IMR-90 (cell line): ENCODE measurements at regions not wholly inside any gene's neighbourhood (a gene's known extent, or its start where the extent isn't known, plus 50 kb on each side); places are given as distances from the start of the nearest gene placed in this dataset.

Experiments
- CTCF ChIP-seq: conservative IDR thresholded peaks from 2 replicates; pipeline ENCODE4 v1.5.1; 2012; ENCODE audit warnings: mild to moderate bottlenecking, low read depth, low read length, improper control_type of control experiment
- RAD21 ChIP-seq: IDR thresholded peaks from 2 replicates; pipeline ENCODE4 v1.6.1; 2012; ENCODE audit warnings: low read length, improper control_type of control experiment
- SMC3 ChIP-seq: fragments of 150-350 bp; IDR thresholded peaks from 2 replicates; pipeline ENCODE4 v1.6.1; 2016; ENCODE audit warnings: low read depth, mild to moderate bottlenecking, antibody characterized with exemption, low read length, moderate library complexity

- TF ChIP-seq RAD21 (no peak), SMC3 (no peak), CTCF (no peak)
Measured at GRCh38 chrX:125172531-125172930, 147.1 kb upstream of the TEX13C start.
